ENCODE measurements at regions not wholly inside any gene's neighbourhood (a gene's known extent, or its start where the extent isn't known, plus 50 kb on each side); places are given as distances from the start of the nearest gene placed in this dataset.

GRCh38 chrX:124917011-124917410 lies 402.7 kb upstream of the TEX13C start:
- TF ChIP-seq IRF4 (IDR thresholded peaks at IDR 0.05; ENCODE audit: low read depth, low read length) (no peak), CTCF (IDR thresholded peaks at IDR 0.05 in 2 of 3, conservative IDR thresholded peaks at IDR 0.05 in 1 of 3; ENCODE audit: control insufficient read depth in 2 of 3, extremely low read depth in 1 of 3, insufficient read depth in 1 of 3, low read depth in 3 of 3, low read length in 3 of 3) (no peak), POLR2AphosphoS5 (IDR thresholded peaks at IDR 0.05; ENCODE audit: low read length) (no peak), EP300 (IDR thresholded peaks at IDR 0.05; ENCODE audit: borderline replicate concordance in 1 of 2, control insufficient read depth in 1 of 2, low read depth in 2 of 2, low read length in 2 of 2) (no peak), CBX3 (IDR thresholded peaks at IDR 0.05; ENCODE audit: borderline replicate concordance, low read depth) (no peak), PBX3 (IDR thresholded peaks at IDR 0.05; ENCODE audit: insufficient replicate concordance, low read depth, low read length) (no peak), SIN3A (IDR thresholded peaks at IDR 0.05; ENCODE audit: low read depth, low read length) (no peak), GABPA (IDR thresholded peaks at IDR 0.05; ENCODE audit: low read depth) (no peak), HDAC2 (IDR thresholded peaks at IDR 0.05) (no peak), RCOR1 (conservative IDR thresholded peaks at IDR 0.05; ENCODE audit: low read depth, low read length) (no peak), RB1 (IDR thresholded peaks at IDR 0.05; ENCODE audit: borderline replicate concordance) (no peak), PAX8 (IDR thresholded peaks at IDR 0.05) (no peak)
